ENCODE measurements at regions not wholly inside any gene's neighbourhood (a gene's known extent, or its start where the extent isn't known, plus 50 kb on each side); places are given as distances from the start of the nearest gene placed in this dataset.

DNA sequence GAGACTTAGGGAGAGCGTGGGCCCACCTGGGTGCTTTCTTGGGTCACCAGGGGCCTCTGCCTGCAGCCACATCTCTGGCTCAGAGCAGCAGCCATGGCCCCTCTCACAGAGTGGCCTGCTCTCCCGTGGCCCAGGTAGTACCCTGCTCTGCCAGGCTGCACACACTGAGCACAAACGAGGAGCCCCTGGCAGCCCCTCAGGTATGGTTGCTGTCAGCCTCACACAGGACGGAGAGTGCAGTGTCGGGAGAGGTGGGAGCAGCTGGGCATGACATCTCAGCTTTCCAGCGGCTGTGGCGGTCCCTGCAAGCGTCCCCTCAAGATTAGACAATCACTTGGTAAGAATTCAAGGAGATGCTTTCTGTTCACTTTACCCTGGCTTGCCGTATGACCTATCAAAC lies 137.0 kb upstream of the IRX4 start:
- Histone ChIP-seq H3K4me3 (ENCODE audit: insufficient read depth, low read depth, low read length, poor library complexity, severe bottlenecking) (no peak overlapping the region), H3K36me3 (ENCODE audit: control insufficient read depth, insufficient read depth, low read length) (no peaks in the 10 kb centered on the region), H3K27me3 (replicated peaks; ENCODE audit: control insufficient read depth, insufficient read depth, low read length, poor library complexity, severe bottlenecking) (peaks cover 5% of the 10 kb centered on the region), H3K27ac (ENCODE audit: insufficient read depth, low read length, poor library complexity, severe bottlenecking) (no peak overlapping the region), H3K4me1 (ENCODE audit: control insufficient read depth, insufficient read depth, low read length, poor library complexity, severe bottlenecking) (no peaks in the 10 kb centered on the region), H3K9me3 (ENCODE audit: control insufficient read depth, low read length) (no peaks in the 10 kb centered on the region)
- no peak for DNase-seq

DNA sequence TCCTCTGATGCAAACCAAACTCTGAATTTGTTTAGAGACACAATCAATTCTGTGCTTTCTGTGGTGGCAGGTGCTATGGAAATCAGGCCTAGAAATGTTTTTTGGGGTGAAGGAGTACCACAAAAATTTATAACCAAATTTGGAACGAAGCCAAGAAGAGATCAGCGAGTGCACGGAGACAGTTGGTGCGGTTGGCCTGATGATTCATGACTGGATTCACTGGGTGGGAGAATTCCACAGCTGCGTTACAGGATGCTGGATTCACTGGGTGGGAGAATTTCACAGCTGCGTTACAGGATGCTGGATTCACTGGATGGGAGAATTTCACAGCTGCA lies 135.6 kb upstream of the IRX4 start:
- DNase-seq = no peak
- no peak overlapping the region for H3K27ac ChIP-seq (ENCODE audit: insufficient read depth, low read length, poor library complexity, severe bottlenecking)
- no peak overlapping the region for H3K4me3 ChIP-seq (ENCODE audit: insufficient read depth, low read depth, low read length, poor library complexity, severe bottlenecking)

DNA sequence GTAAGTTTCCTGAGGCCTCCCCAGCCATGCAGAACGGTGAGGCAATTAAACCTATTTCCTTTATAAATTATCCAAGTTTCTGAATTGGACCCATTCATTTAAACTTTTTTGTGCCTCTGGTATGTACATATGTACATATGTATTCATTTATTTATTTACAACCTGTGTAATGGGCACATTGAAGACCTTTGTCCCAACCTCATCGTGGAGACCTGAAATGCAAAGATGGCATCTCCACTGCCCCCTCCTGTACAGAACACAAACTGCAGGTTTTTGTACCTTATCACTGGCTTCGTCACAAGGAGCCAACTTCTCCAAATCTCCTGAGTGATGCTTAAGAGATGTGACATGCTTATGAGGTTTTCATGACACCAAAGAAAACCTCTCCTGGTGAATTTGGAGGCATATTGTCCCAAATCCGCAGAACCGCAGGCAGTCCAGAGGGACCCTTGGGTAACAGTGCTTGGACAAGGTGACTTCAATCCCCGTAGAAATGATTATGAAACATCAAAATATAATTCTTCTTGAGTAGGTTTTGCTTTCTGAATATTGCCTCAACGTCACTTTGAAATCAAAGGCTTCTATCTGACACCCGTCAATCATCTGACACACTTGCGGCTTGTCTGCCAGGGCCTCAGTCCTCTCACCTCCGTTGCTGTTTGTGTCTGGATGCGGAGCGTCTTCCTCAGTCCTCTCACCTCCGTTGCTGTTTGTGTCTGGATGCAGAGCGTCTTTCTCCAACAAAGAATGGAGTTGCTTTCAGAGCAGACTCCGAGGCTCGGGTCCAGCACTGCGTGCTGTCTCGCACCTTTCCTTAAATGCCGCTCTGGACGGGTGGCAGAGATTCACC lies 135.0 kb upstream of the IRX4 start:
- Histone ChIP-seq H3K27me3 (replicated peaks; ENCODE audit: control insufficient read depth, insufficient read depth, low read length, poor library complexity, severe bottlenecking) (peaks cover 5% of the 10 kb centered on the region), H3K36me3 (ENCODE audit: control insufficient read depth, insufficient read depth, low read length) (no peaks in the 10 kb centered on the region), H3K9me3 (ENCODE audit: control insufficient read depth, low read length) (no peaks in the 10 kb centered on the region), H3K4me3 (ENCODE audit: insufficient read depth, low read depth, low read length, poor library complexity, severe bottlenecking) (no peak overlapping the region), H3K27ac (ENCODE audit: insufficient read depth, low read length, poor library complexity, severe bottlenecking) (no peak overlapping the region), H3K4me1 (ENCODE audit: control insufficient read depth, insufficient read depth, low read length, poor library complexity, severe bottlenecking) (no peaks in the 10 kb centered on the region)
- DNase-seq = peak in 1 of 3 donors; percentile 9

More for the DNA sequence above, 135.6 kb upstream of the IRX4 start:
- Histone ChIP-seq H3K9me3 (ENCODE audit: control insufficient read depth, low read length) (no peaks in the 10 kb centered on the region), H3K36me3 (ENCODE audit: control insufficient read depth, insufficient read depth, low read length) (no peaks in the 10 kb centered on the region), H3K4me1 (ENCODE audit: control insufficient read depth, insufficient read depth, low read length, poor library complexity, severe bottlenecking) (no peaks in the 10 kb centered on the region), H3K27me3 (replicated peaks; ENCODE audit: control insufficient read depth, insufficient read depth, low read length, poor library complexity, severe bottlenecking) (peaks cover 5% of the 10 kb centered on the region)

DNA sequence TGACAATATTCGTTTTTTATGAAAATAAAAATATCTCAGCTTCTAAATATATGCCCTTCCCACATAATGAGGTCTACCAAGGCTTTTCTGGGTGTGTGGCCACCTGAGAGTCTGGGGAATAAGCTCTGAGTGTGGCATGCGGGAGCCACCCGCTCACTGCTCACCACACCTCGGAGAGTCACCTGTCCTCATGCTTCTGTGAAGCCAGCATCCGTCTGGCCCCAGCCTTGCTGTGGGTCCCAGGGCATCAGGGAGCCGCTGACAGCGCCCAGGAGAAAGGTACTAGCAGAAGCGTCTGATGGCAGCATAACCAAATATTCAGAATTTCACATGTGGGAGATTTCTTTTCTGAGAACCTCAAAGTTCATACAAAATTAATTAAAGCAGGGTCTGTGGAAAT lies 133.2 kb upstream of the IRX4 start:
- no peaks in the 10 kb centered on the region for H3K36me3 ChIP-seq (ENCODE audit: control insufficient read depth, insufficient read depth, low read length)
- H3K4me3 ChIP-seq (ENCODE audit: insufficient read depth, low read depth, low read length, poor library complexity, severe bottlenecking) = no peak overlapping the region
- H3K9me3 ChIP-seq (ENCODE audit: control insufficient read depth, low read length) = no peaks in the 10 kb centered on the region
- no peak for DNase-seq
- no peaks in the 10 kb centered on the region for H3K4me1 ChIP-seq (ENCODE audit: control insufficient read depth, insufficient read depth, low read length, poor library complexity, severe bottlenecking)
- peaks cover 5% of the 10 kb centered on the region for H3K27me3 ChIP-seq (replicated peaks; ENCODE audit: control insufficient read depth, insufficient read depth, low read length, poor library complexity, severe bottlenecking)
- H3K27ac ChIP-seq (ENCODE audit: insufficient read depth, low read length, poor library complexity, severe bottlenecking) = no peak overlapping the region

DNA sequence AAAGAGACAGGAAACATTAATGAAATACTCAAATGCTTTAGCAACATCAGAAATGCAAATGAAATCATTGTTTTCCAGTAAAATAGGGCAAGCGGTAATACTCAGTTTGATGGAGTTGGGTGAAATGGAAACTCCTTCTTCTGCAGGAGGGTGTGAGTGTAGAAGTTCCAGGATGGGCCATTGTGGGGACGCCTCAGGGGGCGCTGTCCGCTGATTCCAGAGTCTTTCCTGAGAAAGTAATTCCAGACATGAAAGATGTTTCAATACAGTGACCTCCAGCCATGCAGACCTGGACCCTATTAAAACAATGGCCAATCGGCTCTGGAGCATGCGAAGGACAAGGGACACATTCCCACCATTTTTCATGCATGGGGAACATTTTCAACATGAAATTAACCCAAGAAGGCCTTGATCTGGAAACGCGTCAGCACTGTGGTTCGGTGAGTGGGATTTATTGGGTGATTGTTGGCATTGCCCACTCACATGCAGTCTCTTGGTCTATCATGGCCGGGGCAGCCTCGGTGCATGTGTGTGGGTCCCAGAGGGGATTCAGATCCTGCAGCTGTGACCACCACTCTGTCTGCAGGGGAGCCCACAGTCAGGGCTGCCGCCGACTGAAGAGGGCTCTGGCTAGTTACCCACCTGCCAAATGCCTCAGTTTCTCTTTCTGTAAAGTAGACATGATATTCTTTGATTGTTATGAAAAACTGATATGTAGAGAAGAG lies 132.6 kb upstream of the IRX4 start:
- Histone ChIP-seq H3K27me3 (replicated peaks; ENCODE audit: control insufficient read depth, insufficient read depth, low read length, poor library complexity, severe bottlenecking) (peaks cover 5% of the 10 kb centered on the region), H3K36me3 (ENCODE audit: control insufficient read depth, insufficient read depth, low read length) (no peaks in the 10 kb centered on the region), H3K4me3 (ENCODE audit: insufficient read depth, low read depth, low read length, poor library complexity, severe bottlenecking) (no peak overlapping the region), H3K9me3 (ENCODE audit: control insufficient read depth, low read length) (no peaks in the 10 kb centered on the region), H3K4me1 (ENCODE audit: control insufficient read depth, insufficient read depth, low read length, poor library complexity, severe bottlenecking) (no peaks in the 10 kb centered on the region), H3K27ac (ENCODE audit: insufficient read depth, low read length, poor library complexity, severe bottlenecking) (no peak overlapping the region)
- DNase-seq = no peak

DNA sequence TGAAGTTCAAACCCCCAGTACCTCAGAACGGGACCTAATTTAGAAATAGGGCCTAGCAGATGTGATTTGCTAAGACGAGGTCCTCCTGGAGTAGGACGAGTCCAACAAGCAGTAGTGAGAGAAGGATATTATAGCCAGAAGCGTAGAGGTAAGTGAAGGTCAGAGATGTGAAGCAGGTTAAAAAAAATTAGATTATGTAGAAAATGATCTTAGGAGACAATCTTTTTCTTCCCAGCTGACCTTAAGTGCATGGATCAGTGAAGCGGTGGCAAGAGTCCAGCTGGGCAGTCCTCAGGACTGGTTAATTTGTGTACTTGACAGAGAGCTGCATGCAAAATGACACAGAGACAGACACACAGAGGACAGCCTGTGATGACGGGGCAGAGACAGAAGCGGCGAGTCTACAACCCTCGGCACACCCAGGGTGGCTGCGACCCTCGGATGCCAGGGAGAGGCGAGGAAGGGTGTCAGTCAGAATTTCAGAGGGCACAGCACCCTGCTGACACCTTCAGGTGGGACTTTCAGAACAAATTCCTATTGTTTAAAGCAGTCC lies 131.4 kb upstream of the IRX4 start:
- H3K4me3 ChIP-seq (ENCODE audit: insufficient read depth, low read depth, low read length, poor library complexity, severe bottlenecking) = no peak overlapping the region
- H3K27ac ChIP-seq (ENCODE audit: insufficient read depth, low read length, poor library complexity, severe bottlenecking) = no peak overlapping the region
- H3K4me1 ChIP-seq (ENCODE audit: control insufficient read depth, insufficient read depth, low read length, poor library complexity, severe bottlenecking) = no peaks in the 10 kb centered on the region
- no peaks in the 10 kb centered on the region for H3K9me3 ChIP-seq (ENCODE audit: control insufficient read depth, low read length)
- no peaks in the 10 kb centered on the region for H3K36me3 ChIP-seq (ENCODE audit: control insufficient read depth, insufficient read depth, low read length)
- no peak for DNase-seq
- peaks cover 1% of the 10 kb centered on the region for H3K27me3 ChIP-seq (replicated peaks; ENCODE audit: control insufficient read depth, insufficient read depth, low read length, poor library complexity, severe bottlenecking)

DNA sequence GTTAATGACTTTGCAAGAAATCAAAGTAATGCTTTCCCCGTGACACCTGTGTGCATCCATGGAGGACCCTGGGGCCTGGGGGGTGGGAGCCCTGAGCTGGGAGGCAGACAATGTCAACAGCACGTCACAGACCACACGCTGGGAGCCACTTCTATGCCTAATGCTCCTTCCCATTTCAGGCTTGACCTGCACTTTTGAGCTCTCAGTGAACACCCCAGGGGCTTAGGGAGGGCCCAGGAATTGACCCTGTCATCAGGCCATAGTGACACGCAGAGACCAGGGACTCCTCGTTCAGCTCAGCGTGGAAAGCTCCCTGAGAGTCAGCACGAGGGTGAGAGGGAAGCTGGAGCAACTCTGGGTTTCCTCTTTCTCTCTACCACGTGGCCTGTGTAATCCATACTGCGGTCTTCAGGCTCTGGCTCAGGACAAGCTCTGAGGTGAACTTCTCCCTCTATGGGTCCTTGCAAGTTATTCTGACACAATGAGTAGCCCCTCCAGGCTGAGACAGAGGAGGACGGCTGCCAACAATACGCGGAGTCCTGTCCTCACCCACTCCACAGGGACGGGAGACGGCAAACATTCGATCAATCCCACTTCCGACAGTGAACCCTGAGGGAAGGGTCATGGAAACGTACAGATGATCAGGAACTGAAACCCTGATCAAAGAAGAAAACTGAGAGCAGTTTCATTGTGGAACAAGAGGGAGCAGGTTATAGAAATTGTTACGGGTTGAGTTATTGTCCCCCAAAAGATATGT lies 130.8 kb upstream of the IRX4 start:
- no peaks in the 10 kb centered on the region for H3K27me3 ChIP-seq (replicated peaks; ENCODE audit: control insufficient read depth, insufficient read depth, low read length, poor library complexity, severe bottlenecking)
- no peaks in the 10 kb centered on the region for H3K4me1 ChIP-seq (ENCODE audit: control insufficient read depth, insufficient read depth, low read length, poor library complexity, severe bottlenecking)

DNA sequence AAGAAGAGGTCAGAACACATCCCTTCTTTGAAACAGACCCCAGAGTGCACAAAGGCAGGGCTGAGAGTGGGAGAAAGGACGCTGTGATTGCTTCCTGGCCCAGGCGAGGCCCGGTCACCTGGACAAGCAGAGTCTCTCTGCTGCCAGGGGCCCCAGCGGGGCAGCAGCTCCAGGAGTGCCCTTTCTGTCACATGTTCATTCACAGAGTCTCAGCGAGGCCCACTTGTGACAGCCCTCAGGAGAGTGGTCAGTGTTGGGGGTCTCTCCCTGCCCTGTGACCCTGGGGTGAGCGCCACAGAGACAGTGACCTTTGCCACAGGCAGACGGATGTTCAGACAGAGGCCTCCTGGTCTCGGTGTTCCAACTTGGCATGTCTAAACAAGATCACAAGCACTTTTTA lies 130.2 kb upstream of the IRX4 start:
- DNase-seq = no peak
- Histone ChIP-seq H3K36me3 (ENCODE audit: control insufficient read depth, insufficient read depth, low read length) (no peaks in the 10 kb centered on the region), H3K9me3 (ENCODE audit: control insufficient read depth, low read length) (no peaks in the 10 kb centered on the region), H3K27ac (ENCODE audit: insufficient read depth, low read length, poor library complexity, severe bottlenecking) (no peak overlapping the region), H3K27me3 (replicated peaks; ENCODE audit: control insufficient read depth, insufficient read depth, low read length, poor library complexity, severe bottlenecking) (no peaks in the 10 kb centered on the region), H3K4me3 (ENCODE audit: insufficient read depth, low read depth, low read length, poor library complexity, severe bottlenecking) (no peak overlapping the region), H3K4me1 (ENCODE audit: control insufficient read depth, insufficient read depth, low read length, poor library complexity, severe bottlenecking) (no peaks in the 10 kb centered on the region)

More for the DNA sequence above, 130.8 kb upstream of the IRX4 start:
- no peak for DNase-seq
- no peaks in the 10 kb centered on the region for H3K9me3 ChIP-seq (ENCODE audit: control insufficient read depth, low read length)
- no peak overlapping the region for H3K4me3 ChIP-seq (ENCODE audit: insufficient read depth, low read depth, low read length, poor library complexity, severe bottlenecking)
- H3K27ac ChIP-seq (ENCODE audit: insufficient read depth, low read length, poor library complexity, severe bottlenecking) = no peak overlapping the region
- no peaks in the 10 kb centered on the region for H3K36me3 ChIP-seq (ENCODE audit: control insufficient read depth, insufficient read depth, low read length)

DNA sequence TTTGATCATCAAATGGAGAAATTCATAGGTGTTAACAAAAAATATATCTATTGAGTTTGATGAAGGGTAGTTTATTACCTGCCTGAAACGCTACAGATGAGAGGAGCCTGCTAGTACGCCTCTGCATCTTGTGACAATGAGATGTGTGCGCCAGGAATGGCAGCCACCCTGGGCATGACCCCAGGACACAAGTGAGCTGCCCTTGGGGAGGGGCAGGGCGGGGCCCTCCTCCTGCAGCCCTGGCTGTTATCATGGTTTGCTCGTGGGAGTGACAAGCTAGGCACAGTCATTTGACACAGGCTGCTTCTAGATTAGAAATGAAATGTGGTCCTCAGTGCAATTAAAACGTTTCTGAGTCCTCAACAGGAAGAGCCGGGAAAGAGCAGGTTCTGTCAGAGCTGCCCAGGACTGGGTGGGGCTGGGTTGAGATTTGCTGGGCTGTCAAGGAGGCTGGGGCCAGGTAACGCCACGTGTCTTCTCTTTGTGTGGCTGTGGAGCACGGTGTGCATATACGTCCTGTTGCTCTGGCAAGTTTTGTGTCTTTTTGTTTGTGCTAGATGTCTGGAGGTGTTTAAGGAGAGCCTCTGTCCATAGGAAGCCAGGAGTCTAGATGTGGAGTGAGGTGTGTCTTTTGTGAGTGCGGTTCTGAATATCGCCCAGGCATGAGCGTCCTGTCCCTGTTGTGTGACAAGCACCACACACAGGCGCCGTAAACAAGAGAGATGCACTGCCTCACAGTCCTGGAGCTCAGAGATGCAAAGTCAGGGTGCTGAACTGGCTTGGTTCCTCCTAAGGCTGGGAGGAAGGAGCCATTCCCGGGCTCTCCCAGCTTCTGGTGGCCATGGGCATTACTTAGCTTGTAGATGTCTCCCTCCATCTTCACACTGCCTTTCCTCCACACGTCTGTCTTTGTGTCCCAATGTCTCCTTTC lies 129.0 kb upstream of the IRX4 start:
- no peaks in the 10 kb centered on the region for H3K36me3 ChIP-seq (ENCODE audit: control insufficient read depth, insufficient read depth, low read length)
- H3K4me3 ChIP-seq (ENCODE audit: insufficient read depth, low read depth, low read length, poor library complexity, severe bottlenecking) = no peak overlapping the region
- H3K4me1 ChIP-seq (ENCODE audit: control insufficient read depth, insufficient read depth, low read length, poor library complexity, severe bottlenecking) = no peaks in the 10 kb centered on the region
- H3K27me3 ChIP-seq (replicated peaks; ENCODE audit: control insufficient read depth, insufficient read depth, low read length, poor library complexity, severe bottlenecking) = no peaks in the 10 kb centered on the region
- DNase-seq = no peak
- no peak overlapping the region for H3K27ac ChIP-seq (ENCODE audit: insufficient read depth, low read length, poor library complexity, severe bottlenecking)
- no peaks in the 10 kb centered on the region for H3K9me3 ChIP-seq (ENCODE audit: control insufficient read depth, low read length)
